PC-3 (cell line): ENCODE measurements at regions not wholly inside any gene's neighbourhood (a gene's known extent, or its start where the extent isn't known, plus 50 kb on each side); places are given as distances from the start of the nearest gene placed in this dataset.

ENCODE experiments used
- CTCF ChIP-seq: fragments of 300-600 bp; sonication (generic); conservative IDR thresholded peaks from 2 replicates; pipeline ENCODE4 v1.5.1; 2017; ENCODE audit warnings: antibody characterized with exemption, low read depth, mild to moderate bottlenecking, low read length
- EZH2 ChIP-seq: fragments of 300-600 bp; sonication (generic); IDR thresholded peaks from one replicate; pipeline ENCODE4 v1.6.1; 2017; ENCODE audit warnings: antibody characterized with exemption, mild to moderate bottlenecking, low read length; ENCODE audit not compliant: unreplicated experiment
- EZH2phosphoT487 ChIP-seq: fragments of 300-600 bp; sonication (generic); IDR thresholded peaks from 2 replicates; pipeline ENCODE4 v1.6.1; 2018; ENCODE audit warnings: mild to moderate bottlenecking, antibody characterized with exemption, low read length, borderline replicate concordance

- TF ChIP-seq CTCF: no peak
- no peak for TF ChIP-seq EZH2
- TF ChIP-seq EZH2phosphoT487: no peak
Measured at GRCh38 chr1:194374649-194375048, 1188.2 kb upstream of the B3GALT2 start.
